ENCODE measurements at regions not wholly inside any gene's neighbourhood (a gene's known extent, or its start where the extent isn't known, plus 50 kb on each side); places are given as distances from the start of the nearest gene placed in this dataset.
A peak's percentile ranks its signal among the peaks of the same experiment; 100 is the strongest.

DNA sequence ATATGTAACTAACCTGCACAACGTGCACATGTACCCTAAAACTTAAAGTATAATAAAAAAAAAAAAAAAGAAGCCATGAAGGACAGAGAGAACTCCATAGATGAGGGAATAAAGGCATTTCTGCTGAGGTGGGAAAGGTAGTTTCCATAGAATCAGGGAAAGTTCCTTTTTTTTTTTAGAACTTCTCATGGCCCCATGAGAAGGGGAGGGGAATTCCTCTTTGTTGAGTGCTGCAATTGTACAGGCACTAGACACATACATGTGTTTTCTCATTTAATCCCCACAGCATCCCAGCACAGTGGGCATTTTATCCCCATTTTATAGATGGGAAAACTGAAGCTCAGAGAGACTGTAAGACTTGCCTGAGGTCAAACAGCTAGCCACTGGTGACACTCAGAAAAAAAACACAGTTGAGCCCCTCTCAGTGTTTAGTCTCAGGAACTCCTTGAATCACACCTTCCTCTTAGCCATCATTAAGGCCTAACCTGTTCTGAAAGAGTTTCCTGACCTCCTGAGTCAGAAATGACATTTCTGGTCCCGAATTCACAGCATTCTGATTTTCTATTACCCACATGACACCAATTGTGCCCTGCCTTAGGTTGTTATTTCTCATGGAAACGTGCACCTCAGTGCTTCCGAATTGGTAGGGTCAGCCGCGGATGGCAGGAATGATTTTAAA, 189.3 kb upstream of the G2E3 start:
- CTCF ChIA-PET: no interaction called here
- Histone ChIP-seq H3K27ac (ENCODE audit: low read depth, low read length) (no peak overlapping the region), H3K4me3 (ENCODE audit: low read depth, low read length) (no peak overlapping the region), H3K9me3 (ENCODE audit: control insufficient read depth, insufficient read depth, low read length) (no peaks in the 10 kb centered on the region), H3K27me3 (ENCODE audit: control insufficient read depth, insufficient read depth, low read length) (no peaks in the 10 kb centered on the region)
- TF ChIP-seq, protein P1, sequence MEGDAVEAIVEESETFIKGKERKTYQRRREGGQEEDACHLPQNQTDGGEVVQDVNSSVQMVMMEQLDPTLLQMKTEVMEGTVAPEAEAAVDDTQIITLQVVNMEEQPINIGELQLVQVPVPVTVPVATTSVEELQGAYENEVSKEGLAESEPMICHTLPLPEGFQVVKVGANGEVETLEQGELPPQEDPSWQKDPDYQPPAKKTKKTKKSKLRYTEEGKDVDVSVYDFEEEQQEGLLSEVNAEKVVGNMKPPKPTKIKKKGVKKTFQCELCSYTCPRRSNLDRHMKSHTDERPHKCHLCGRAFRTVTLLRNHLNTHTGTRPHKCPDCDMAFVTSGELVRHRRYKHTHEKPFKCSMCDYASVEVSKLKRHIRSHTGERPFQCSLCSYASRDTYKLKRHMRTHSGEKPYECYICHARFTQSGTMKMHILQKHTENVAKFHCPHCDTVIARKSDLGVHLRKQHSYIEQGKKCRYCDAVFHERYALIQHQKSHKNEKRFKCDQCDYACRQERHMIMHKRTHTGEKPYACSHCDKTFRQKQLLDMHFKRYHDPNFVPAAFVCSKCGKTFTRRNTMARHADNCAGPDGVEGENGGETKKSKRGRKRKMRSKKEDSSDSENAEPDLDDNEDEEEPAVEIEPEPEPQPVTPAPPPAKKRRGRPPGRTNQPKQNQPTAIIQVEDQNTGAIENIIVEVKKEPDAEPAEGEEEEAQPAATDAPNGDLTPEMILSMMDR (IDR thresholded peaks at IDR 0.05; ENCODE audit: low read depth, low read length): no peak
- POLR2A ChIA-PET: no interaction called here
- DNase-seq (ENCODE audit: low read depth, low spot score): no peak

DNA sequence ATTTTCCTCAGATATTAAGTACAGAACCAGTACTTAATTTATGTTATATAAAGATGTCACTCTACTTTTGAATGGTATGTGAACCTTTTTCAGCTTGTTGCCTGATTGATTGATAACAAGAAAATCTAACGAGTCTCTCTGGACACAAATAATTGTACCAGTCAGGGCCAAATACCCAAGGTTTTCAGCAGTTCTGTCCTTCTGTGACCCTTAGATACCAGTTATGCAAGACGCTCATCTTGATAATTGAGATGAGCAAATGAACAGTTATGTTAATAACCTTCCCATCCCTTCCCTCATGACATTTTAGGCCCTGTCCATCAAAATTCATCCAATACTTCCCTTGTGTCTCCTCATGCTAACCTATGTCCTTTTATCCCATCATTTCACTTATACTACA, 185.9 kb upstream of the G2E3 start:
- Histone ChIP-seq H3K27ac (ENCODE audit: low read depth, low read length) (no peak overlapping the region), H3K27me3 (ENCODE audit: control insufficient read depth, insufficient read depth, low read length) (no peaks in the 10 kb centered on the region), H3K4me3 (ENCODE audit: low read depth, low read length) (no peak overlapping the region), H3K9me3 (ENCODE audit: control insufficient read depth, insufficient read depth, low read length) (no peaks in the 10 kb centered on the region)
- ChIA-PET CTCF (no interaction called here), POLR2A (no interaction called here)
- TF ChIP-seq, protein P1 (IDR thresholded peaks at IDR 0.05; ENCODE audit: low read depth, low read length): no peak
- DNase-seq (ENCODE audit: low read depth, low spot score): no peak

DNA sequence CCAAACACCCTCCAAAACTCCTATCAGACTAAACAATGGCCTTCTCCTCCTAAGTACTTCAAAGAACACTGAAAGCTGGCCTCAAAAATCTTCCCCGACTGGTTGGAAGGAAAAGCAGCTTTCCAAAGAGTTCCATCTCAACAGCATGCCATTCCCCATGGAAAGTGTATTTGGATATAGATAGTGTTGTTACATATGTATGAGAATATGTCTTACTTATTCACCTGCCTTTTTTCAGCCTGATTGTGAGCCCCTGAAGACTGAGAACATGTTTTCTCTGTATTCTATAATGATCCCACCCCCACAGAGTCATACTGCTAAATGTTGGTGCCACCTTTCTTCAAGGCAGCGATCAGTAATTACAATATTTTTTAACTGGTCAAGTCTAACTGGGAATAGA, 185.4 kb upstream of the G2E3 start:
- no peak for DNase-seq (ENCODE audit: low read depth, low spot score)
- ChIA-PET POLR2A (no interaction called here), CTCF (interaction anchor here (0.9 kb wide), 1 partner anchor 70 kb away, joined by 3 read pairs; no protein-coding TSS in a partner anchor)
- Histone ChIP-seq H3K27ac (ENCODE audit: low read depth, low read length) (no peak overlapping the region), H3K4me3 (ENCODE audit: low read depth, low read length) (no peak overlapping the region), H3K27me3 (ENCODE audit: control insufficient read depth, insufficient read depth, low read length) (no peaks in the 10 kb centered on the region), H3K9me3 (ENCODE audit: control insufficient read depth, insufficient read depth, low read length) (no peaks in the 10 kb centered on the region)
- TF ChIP-seq, protein P1 (IDR thresholded peaks at IDR 0.05; ENCODE audit: low read depth, low read length): no peak

GRCh38 chr14:30375296-30375892, 183.6 kb upstream of the G2E3 start:
- Histone ChIP-seq H3K27me3 (ENCODE audit: control insufficient read depth, insufficient read depth, low read length) (no peaks in the 10 kb centered on the region), H3K4me3 (ENCODE audit: low read depth, low read length) (no peak overlapping the region), H3K27ac (ENCODE audit: low read depth, low read length) (no peak overlapping the region), H3K9me3 (ENCODE audit: control insufficient read depth, insufficient read depth, low read length) (no peaks in the 10 kb centered on the region)
- ChIA-PET POLR2A (no interaction called here), CTCF (interaction anchor here (0.7 to 2.5 kb wide), 18 partner anchors 9 to 236 kb away, joined by 3 to 13 read pairs (median 4); no protein-coding TSS in a partner anchor)
- peak; percentile 10 for DNase-seq (ENCODE audit: low read depth, low spot score)
- TF ChIP-seq, protein P1 (IDR thresholded peaks at IDR 0.05; ENCODE audit: low read depth, low read length): peak; percentile 93

DNA sequence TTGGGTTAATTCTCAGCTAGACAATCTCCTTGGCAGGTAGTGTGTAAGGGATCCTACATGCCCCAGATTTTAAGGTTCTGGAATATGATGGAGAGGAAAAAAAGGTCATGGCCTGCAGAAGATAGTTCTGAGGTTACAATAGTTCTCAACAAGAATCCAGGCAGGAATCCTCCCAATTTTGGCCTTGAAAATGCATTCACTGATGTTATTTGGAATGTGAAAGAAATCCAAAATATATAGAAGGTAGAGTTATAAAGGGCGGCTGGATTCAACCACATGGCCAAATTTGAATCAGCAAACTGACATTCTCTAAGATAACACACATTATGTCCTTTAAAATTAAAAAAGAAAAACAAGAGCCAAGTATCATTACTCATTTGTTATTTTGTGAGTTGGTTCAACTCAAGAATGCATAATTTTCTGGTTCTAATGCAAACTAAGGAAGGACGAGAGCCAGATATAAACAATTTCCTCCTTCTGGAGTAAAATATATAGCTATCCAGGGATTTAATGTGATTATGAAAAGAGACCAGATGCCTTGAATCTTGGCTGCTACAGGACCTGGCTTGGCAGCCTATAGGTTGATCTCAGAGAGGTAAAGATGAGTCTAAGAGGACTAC, 177.0 kb upstream of the G2E3 start:
- Histone ChIP-seq H3K27me3 (ENCODE audit: control insufficient read depth, insufficient read depth, low read length) (no peaks in the 10 kb centered on the region), H3K27ac (ENCODE audit: low read depth, low read length) (no peak overlapping the region), H3K4me3 (ENCODE audit: low read depth, low read length) (no peak overlapping the region), H3K9me3 (ENCODE audit: control insufficient read depth, insufficient read depth, low read length) (no peaks in the 10 kb centered on the region)
- ChIA-PET CTCF (interaction anchor here (0.8 kb wide), 1 partner anchor 11 kb away, joined by 3 read pairs; no protein-coding TSS in a partner anchor), POLR2A (no interaction called here)
- TF ChIP-seq, protein P1 (IDR thresholded peaks at IDR 0.05; ENCODE audit: low read depth, low read length): no peak
- DNase-seq (ENCODE audit: low read depth, low spot score): no peak

Data from AG04450 (cell line).